HG03159 (cell line): ENCODE measurements at regions not wholly inside any gene's neighbourhood (a gene's known extent, or its start where the extent isn't known, plus 50 kb on each side); places are given as distances from the start of the nearest gene placed in this dataset.

Source experiments
- ATAC-seq: cut with Tn5 transposase; IDR thresholded peaks from one replicate; pipeline ENCODE4 v1.9.1; 2021; ENCODE audit warnings: mild to moderate bottlenecking, moderate library complexity; ENCODE audit not compliant: unreplicated experiment

DNA sequence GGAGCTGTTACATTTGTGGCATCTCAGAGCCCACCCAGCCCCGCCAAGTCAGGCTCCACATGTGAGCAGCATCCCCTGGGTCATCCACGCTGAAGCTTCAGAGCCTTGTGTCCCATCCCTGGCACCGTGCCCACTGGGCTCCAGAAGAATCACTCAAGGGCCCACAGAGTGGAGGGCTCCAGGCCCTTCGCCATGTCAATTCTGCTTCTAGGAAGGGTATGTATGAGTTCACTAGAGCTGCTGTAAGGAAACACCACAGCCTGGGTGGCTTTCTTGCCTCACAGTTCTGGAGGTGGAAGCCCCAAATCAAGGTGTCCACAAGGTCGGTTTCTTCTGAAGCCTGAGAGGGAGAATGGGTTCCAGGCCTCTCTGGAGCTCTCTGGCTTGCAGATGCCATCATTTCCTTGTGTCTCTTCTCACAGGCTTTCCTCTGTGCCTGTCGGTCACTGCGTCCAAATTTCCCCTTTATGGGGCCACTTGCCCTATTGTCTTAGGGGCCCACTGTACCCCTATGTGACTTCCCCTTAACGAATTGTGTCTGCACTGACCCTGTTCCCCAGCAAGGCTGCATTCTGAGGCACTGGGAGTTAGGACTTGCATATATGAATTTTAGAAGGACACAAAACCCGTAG, 1476.0 kb downstream of the TBC1D22A start:
- ATAC-seq, result no peak

GRCh38 chr22:48237466-48238283, 1475.2 kb downstream of the TBC1D22A start:
- no peak for ATAC-seq

- ATAC-seq, result no peak
Measured at GRCh38 chr22:48236261-48236660, 1473.8 kb downstream of the TBC1D22A start.

GRCh38 chr22:48235744-48236143, 1473.3 kb downstream of the TBC1D22A start:
- no peak for ATAC-seq

DNA sequence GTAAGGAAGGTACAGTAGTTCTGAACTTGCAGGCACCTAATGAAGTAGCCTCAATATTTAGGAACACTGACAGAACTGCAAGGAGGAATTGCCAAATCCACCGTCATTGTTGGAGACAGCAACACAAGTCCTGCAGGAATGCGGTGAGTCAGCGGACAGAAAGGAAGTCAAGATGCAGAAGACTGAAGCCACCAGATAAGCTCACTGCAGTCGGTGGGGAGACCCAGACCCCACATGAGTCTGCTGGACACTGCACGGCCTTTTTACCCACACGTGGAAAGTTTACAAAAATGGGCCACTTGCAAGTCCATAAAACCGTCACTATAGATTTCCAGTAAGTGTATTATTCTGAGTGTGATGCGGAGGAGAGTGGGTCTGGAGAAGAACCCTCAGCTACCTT, 1471.6 kb downstream of the TBC1D22A start:
- no peak for ATAC-seq

- no peak for ATAC-seq
Measured at GRCh38 chr22:48233586-48233985, 1471.1 kb downstream of the TBC1D22A start.

DNA sequence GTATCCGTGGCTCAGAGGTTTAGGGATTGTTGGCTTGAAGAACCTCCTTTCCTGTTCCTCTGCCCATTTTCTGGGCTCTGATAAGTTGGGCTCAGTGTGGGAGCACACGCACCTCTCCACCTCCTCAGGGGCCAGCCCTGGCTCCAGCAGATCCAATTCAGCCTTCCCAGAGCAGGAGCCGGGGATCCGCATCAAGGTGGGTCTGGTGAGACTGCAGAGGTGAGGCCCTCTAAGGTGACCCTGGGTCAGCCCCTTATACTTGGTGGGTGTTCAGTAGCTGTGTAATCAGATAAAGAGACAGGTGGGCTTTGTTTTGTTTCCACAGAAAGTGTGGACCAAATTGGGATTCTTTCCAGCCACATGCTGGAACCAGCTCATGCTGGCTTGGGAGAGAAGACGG, 1466.0 kb downstream of the TBC1D22A start:
- ATAC-seq, result no peak

DNA sequence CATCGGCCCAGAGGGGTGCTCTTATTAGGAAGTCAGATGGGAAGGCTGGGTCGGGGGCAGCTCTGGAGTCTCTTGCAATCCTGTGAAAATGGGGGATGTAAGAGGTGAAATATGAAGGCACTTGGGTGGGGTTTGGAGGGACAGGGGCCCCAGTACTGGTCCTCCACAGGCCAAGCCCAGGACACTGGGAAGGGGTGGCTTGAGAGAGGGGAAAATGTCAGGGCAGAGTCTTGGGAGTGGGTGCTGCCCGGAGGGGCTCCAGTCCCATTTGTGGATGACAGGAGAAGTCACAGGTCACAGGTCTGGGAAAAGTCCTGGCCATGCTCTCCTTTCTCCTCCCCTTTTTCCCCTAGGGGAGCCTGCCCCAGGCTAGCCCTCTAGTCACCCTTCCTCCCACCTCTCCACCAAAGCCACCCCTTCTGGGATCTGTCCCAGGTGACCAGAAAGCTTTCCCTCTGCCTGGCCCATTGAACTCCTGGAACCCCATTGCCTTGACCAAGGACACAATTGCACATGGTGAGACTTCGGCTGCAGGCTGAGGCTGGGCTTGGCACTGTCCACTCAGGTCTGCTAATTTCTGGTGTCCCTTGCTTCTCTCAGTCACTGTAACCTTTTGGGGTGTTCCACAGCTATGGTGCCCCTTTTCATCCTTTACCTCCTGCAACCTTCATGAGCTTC, 1465.0 kb downstream of the TBC1D22A start:
- no peak for ATAC-seq

GRCh38 chr22:48226026-48227013, 1463.9 kb downstream of the TBC1D22A start:
- no peak for ATAC-seq

GRCh38 chr22:48224332-48224731, 1461.9 kb downstream of the TBC1D22A start:
- ATAC-seq, result no peak

- no peak for ATAC-seq
Measured at GRCh38 chr22:48223488-48224190, 1461.2 kb downstream of the TBC1D22A start.

- ATAC-seq, result no peak
Measured at GRCh38 chr22:48222742-48223487, 1460.5 kb downstream of the TBC1D22A start.

DNA sequence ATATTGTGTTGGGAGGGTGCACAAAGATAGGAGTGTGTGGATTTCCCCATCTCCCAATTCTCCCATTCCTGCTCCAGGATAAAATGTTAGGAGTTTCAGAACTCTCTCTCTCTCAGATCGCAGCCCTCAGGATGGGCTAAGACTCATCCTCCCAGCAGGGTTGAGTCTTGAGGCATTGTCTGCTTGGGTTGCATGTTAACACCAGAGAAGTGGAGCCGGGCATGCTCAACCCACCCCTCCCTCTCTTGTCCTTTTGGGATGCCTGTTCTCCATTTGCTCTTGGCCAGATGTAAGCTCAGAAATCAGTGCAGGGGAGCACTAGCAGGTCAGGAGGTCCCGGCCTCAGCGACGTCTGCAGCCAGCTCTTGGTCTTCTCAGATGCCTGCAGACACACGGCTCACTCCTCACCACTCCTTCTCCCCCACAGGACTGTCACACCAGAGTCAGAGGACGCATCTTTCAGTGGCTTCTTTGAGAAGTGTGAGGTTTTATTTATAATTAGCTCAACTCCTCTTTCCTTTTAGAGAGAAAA, 1456.5 kb downstream of the TBC1D22A start:
- no peak for ATAC-seq

GRCh38 chr22:48217596-48217995, 1455.1 kb downstream of the TBC1D22A start:
- ATAC-seq, result no peak

DNA sequence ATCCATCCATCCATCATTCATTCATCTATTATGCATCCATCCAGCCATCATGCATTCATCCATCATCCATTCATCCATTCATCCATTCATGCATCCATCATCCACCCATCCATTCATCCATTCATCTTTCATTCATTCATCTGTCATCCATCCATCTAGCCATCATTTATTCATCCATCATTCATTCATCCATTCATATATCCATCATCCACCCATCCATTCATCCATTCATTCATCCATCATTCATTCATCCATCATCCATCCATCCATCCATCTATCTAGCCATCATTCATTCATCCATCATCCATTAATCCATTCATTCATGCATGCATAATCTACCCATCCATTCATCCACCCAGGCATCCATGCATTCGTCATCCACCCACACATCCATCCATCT, 1450.3 kb downstream of the TBC1D22A start:
- ATAC-seq, result no peak

DNA sequence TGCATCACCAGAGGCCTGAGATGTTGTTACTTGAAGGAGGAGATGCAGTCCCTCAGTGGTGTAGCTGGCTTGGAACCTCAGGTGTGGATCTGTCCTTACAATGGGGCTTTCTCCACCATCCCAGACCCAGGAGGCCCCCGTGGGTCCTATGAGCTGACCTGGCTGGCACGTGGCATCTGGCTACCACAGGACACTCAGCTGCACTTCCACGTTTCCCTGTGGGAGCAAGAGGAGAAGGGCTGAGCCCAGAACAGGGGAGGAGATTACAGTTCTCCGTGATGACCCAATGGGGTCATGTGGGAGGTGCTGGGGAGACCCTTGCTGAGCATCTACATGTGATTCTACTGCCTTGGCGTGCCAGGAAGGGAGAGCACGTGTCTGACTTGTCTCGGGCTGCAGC, 1448.4 kb downstream of the TBC1D22A start:
- ATAC-seq, result no peak

- ATAC-seq, result no peak
Measured at GRCh38 chr22:48210198-48210580, 1447.7 kb downstream of the TBC1D22A start.

DNA sequence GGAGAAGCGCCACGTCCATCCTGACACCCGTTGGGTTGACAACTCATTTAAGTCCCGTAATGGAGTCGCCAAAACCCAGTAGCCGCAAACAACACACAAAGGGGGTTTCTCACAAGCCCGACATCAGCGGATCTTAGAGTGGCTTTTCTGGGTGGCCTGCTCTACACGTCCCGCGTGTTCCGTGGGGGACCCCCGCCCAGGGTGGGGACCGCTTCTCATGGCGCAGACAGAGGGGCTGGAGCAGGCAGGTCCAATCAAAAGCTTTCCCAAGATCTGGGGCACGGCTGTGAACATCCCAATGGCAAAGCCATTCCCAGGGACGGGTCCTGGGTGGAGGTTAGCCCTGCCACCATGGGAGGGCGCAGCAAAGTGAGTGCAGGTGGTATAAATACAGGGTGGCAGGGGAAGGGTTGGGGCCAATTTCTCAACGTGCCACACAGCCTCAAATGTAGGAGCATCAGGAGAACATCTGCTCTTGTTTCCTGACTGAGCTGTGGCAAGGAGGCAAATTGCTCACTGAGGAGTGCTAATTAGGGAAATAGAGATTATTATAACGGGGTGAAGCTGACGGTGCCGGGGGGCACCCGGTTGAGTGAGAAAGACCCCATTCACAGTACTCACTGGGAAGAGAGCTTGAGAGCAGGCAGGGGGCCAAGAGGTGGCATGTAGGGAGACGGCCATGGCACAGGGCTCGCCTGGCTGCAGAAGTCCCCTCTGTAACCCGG, 1447.2 kb downstream of the TBC1D22A start:
- no peak for ATAC-seq

DNA sequence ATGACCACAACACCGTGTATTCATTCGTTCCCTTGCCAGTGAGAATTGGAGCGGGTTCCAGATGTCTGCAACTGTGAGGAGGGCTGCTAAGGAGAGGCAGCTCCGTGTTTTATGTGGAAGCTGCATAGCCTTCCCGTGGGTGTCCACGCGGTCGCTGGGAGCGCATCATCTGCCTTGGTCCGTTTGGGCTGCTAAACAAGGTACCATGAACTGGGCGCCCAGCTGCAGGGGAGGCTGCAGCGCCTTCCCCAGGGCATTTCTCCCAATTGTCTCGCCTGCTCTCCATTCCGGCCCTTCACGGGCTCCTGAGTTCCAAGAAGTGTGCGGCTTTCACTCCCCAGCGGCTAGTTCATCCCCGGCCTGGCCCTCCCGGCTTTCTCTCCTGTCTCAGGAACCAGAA, 1446.4 kb downstream of the TBC1D22A start:
- no peak for ATAC-seq
